ENCODE measurements at regions not wholly inside any gene's neighbourhood (a gene's known extent, or its start where the extent isn't known, plus 50 kb on each side); places are given as distances from the start of the nearest gene placed in this dataset.

- DNase-seq: no peak
Measured at GRCh38 chr11:119880873-119881272, 151.9 kb upstream of the NECTIN1 start.

- no peak for DNase-seq
Measured at GRCh38 chr11:119880143-119880542, 151.1 kb upstream of the NECTIN1 start.

GRCh38 chr11:119878990-119879389, 150.0 kb upstream of the NECTIN1 start:
- DNase-seq: no peak

GRCh38 chr11:119876841-119877240, 147.8 kb upstream of the NECTIN1 start:
- no peak for DNase-seq

- DNase-seq: no peak
Measured at GRCh38 chr11:119875841-119876600, 147.0 kb upstream of the NECTIN1 start.

- no peak for DNase-seq
Measured at GRCh38 chr11:119874660-119875238, 145.7 kb upstream of the NECTIN1 start.

- no peak for DNase-seq
Measured at GRCh38 chr11:119873761-119874421, 144.9 kb upstream of the NECTIN1 start.

- DNase-seq: no peak
Measured at GRCh38 chr11:119872611-119873310, 143.8 kb upstream of the NECTIN1 start.

- no peak for DNase-seq
Measured at GRCh38 chr11:119865661-119866156, 136.7 kb upstream of the NECTIN1 start.

- DNase-seq: no peak
Measured at GRCh38 chr11:119864836-119865235, 135.8 kb upstream of the NECTIN1 start.

GRCh38 chr11:119863851-119864601, 135.0 kb upstream of the NECTIN1 start:
- peak; percentile 15 for DNase-seq

- no peak for DNase-seq
Measured at GRCh38 chr11:119863236-119863635, 134.2 kb upstream of the NECTIN1 start.

GRCh38 chr11:119861160-119861559, 132.2 kb upstream of the NECTIN1 start:
- DNase-seq: no peak

- DNase-seq: no peak
Measured at GRCh38 chr11:119860561-119861094, 131.6 kb upstream of the NECTIN1 start.

GRCh38 chr11:119859684-119860083, 130.7 kb upstream of the NECTIN1 start:
- no peak for DNase-seq

GRCh38 chr11:119858288-119858687, 129.3 kb upstream of the NECTIN1 start:
- no peak for DNase-seq

GRCh38 chr11:119856681-119857485, 127.9 kb upstream of the NECTIN1 start:
- no peak for DNase-seq

GRCh38 chr11:119855066-119855465, 126.1 kb upstream of the NECTIN1 start:
- DNase-seq: no peak

GRCh38 chr11:119854521-119854920, 125.5 kb upstream of the NECTIN1 start:
- DNase-seq: no peak

- DNase-seq: no peak
Measured at GRCh38 chr11:119853581-119854360, 124.8 kb upstream of the NECTIN1 start.

- no peak for DNase-seq
Measured at GRCh38 chr11:119852741-119853140, 123.7 kb upstream of the NECTIN1 start.
